WERI-Rb-1 (cell line): ENCODE measurements at regions not wholly inside any gene's neighbourhood (a gene's known extent, or its start where the extent isn't known, plus 50 kb on each side); places are given as distances from the start of the nearest gene placed in this dataset.
A peak's percentile ranks its signal among the peaks of the same experiment; 100 is the strongest.

Experiments used
- DNase-seq: peaks from one replicate; pipeline ENCODE4 v3.0.0-alpha.2; 2020
- H3K27ac ChIP-seq: fragments of 250-450 bp; sonication (Bioruptor Pico); 2 replicates; pipeline ENCODE4 v1.5.1; 2020; ENCODE audit warnings: mild to moderate bottlenecking, moderate library complexity
- H3K27me3 ChIP-seq: fragments of 250-450 bp; sonication (Bioruptor Pico); 2 replicates; pipeline ENCODE4 v1.5.1; 2021; ENCODE audit warnings: mild to moderate bottlenecking, low read depth, moderate library complexity; ENCODE audit not compliant: insufficient read depth, severe bottlenecking
- H3K36me3 ChIP-seq: fragments of 250-450 bp; sonication (Bioruptor Pico); 2 replicates; pipeline ENCODE4 v1.5.1; 2020; ENCODE audit warnings: mild to moderate bottlenecking, moderate library complexity
- H3K4me3 ChIP-seq: 2 replicates; pipeline ENCODE4 v1.5.1; 2011; ENCODE audit warnings: low read depth, mild to moderate bottlenecking, control low read depth, low read length
- H3K9me3 ChIP-seq: fragments of 250-450 bp; sonication (Bioruptor Pico); 2 replicates; pipeline ENCODE4 v1.5.1; 2021; ENCODE audit warnings: mild to moderate bottlenecking, moderate library complexity; ENCODE audit not compliant: severe bottlenecking
- TF ChIP-seq, protein P1 (sequence below): IDR thresholded peaks from 2 replicates; pipeline ENCODE4 v1.5.1; 2011; ENCODE audit warnings: low read depth, mild to moderate bottlenecking, control low read depth, inconsistent platforms, low read length

DNA sequence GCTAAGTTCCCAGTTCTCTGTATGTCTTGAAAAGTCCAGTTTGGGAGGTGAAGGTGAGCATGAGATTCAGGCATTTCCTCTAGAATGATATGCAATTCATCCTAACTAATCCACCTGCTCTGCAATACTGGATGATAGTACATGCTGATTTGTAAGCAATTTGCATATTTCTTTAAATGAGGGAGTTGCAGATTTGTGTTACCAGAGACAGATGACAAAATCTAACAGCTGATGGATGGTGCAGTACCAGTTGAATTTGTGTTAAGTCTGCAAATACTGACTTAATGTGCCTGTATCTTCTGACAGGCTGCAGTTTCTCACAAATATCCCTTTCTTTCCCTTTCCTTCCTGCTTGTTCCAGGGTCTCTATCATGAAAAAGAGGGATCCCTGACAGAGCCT is 76.4 kb upstream of the MBIP start:
- TF ChIP-seq, protein P1, sequence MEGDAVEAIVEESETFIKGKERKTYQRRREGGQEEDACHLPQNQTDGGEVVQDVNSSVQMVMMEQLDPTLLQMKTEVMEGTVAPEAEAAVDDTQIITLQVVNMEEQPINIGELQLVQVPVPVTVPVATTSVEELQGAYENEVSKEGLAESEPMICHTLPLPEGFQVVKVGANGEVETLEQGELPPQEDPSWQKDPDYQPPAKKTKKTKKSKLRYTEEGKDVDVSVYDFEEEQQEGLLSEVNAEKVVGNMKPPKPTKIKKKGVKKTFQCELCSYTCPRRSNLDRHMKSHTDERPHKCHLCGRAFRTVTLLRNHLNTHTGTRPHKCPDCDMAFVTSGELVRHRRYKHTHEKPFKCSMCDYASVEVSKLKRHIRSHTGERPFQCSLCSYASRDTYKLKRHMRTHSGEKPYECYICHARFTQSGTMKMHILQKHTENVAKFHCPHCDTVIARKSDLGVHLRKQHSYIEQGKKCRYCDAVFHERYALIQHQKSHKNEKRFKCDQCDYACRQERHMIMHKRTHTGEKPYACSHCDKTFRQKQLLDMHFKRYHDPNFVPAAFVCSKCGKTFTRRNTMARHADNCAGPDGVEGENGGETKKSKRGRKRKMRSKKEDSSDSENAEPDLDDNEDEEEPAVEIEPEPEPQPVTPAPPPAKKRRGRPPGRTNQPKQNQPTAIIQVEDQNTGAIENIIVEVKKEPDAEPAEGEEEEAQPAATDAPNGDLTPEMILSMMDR: no peak
- Histone ChIP-seq H3K27me3 (peaks cover 30% of the 10 kb centered on the region), H3K4me3 (no peak overlapping the region), H3K36me3 (no peaks in the 10 kb centered on the region), H3K27ac (no peak overlapping the region), H3K9me3 (no peaks in the 10 kb centered on the region)
- no peak for DNase-seq

DNA sequence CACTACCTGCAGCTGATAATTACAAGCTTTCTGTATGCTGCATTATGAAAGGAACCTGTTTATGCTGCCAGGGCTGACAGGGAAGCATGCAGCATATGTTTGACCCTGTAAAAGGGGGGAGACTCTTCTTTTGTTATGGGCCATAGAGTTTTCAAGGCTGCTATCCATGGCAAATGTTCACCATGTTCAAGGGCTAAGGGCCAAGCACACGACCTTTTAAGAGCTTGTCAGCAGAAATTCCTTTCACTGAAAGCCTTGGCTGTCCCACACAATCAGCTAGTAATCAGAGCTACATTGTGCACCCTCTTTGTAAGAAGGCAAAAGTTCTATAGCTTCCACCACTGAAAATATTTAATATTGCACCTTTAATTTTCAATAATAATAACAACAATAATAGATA is 74.2 kb upstream of the MBIP start:
- no peak for DNase-seq
- TF ChIP-seq, protein P1: no peak
- Histone ChIP-seq H3K4me3 (no peak overlapping the region), H3K27ac (no peak overlapping the region), H3K9me3 (no peaks in the 10 kb centered on the region), H3K27me3 (peaks cover 38% of the 10 kb centered on the region), H3K36me3 (no peaks in the 10 kb centered on the region)

GRCh38 chr14:36390718-36391117 is 70.3 kb upstream of the MBIP start:
- no peak for DNase-seq
- H3K27ac ChIP-seq: no peak overlapping the region
- peaks cover 63% of the 10 kb centered on the region for H3K27me3 ChIP-seq
- no peaks in the 10 kb centered on the region for H3K36me3 ChIP-seq
- no peak overlapping the region for H3K4me3 ChIP-seq
- TF ChIP-seq, protein P1: no peak
- H3K9me3 ChIP-seq: no peaks in the 10 kb centered on the region

GRCh38 chr14:36383767-36384431 is 63.5 kb upstream of the MBIP start:
- Histone ChIP-seq H3K9me3 (no peaks in the 10 kb centered on the region), H3K36me3 (no peaks in the 10 kb centered on the region), H3K4me3 (no peak overlapping the region), H3K27me3 (peaks cover 57% of the 10 kb centered on the region), H3K27ac (no peak overlapping the region)
- TF ChIP-seq, protein P1: no peak
- DNase-seq: no peak

DNA sequence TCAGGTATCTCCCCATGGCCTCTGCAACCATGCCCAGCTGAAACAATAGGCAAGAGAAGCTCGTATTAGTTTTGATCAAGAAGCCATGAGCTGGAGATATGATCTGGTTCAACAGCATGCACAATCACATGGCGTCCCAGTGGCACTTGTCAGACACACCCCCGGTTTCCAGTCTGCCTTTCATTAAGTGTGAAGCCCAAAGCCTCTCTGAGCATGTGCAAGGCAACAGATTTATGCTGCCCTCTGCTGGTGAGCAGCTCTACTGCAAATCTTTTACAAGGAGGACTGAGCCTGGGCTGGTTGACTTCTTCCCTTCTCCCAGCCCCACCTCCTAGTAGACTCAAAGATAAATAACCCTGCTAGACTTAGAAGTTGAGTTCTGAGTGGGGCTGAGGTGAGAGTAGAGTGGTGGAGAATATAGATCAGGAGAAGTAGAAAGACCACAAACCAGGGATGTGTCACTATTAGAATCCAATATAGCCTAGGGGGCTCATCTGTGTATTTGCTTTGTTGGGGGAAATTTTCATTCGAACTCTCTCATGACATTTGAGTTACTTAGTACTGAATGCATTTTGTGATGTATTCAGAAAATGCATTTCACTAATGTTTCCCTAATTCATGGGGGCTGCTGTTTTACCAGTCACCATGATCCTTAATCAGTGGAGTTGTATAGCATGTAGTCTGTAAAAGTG is 53.7 kb upstream of the MBIP start:
- TF ChIP-seq, protein P1: peak; percentile 88
- Histone ChIP-seq H3K9me3 (no peaks in the 10 kb centered on the region), H3K36me3 (no peaks in the 10 kb centered on the region), H3K4me3 (no peak overlapping the region), H3K27ac (no peak overlapping the region), H3K27me3 (peaks cover 45% of the 10 kb centered on the region)
- peak; percentile 73 for DNase-seq
